Neural progenitor cell (in vitro differentiated cells): ENCODE measurements at regions not wholly inside any gene's neighbourhood (a gene's known extent, or its start where the extent isn't known, plus 50 kb on each side); places are given as distances from the start of the nearest gene placed in this dataset.

Experiments
- DNase-seq: peaks from one replicate; pipeline ENCODE4 v3.0.0-alpha.2; 2016; ENCODE audit warnings: low spot score
- H2AFZ ChIP-seq: fragments of 200-600 bp; sonication (generic); replicated peaks from 2 replicates; pipeline ENCODE4 v1.6.1; 2016; ENCODE audit warnings: antibody characterized with exemption
- H3F3A ChIP-seq: fragments of 200-600 bp; sonication (generic); 2 replicates; pipeline ENCODE4 v1.6.1; 2016; ENCODE audit warnings: antibody characterized with exemption, low read depth
- H3K27ac ChIP-seq: fragments of 200-600 bp; sonication (generic); 2 replicates; pipeline ENCODE4 v1.5.1; 2016; ENCODE audit warnings: mild to moderate bottlenecking
- H3K27me3 ChIP-seq: fragments of 200-600 bp; sonication (generic); 2 replicates; pipeline ENCODE4 v1.6.1; 2016; ENCODE audit warnings: mild to moderate bottlenecking, moderate library complexity
- H3K36me3 ChIP-seq: fragments of 200-600 bp; sonication (generic); 2 replicates; pipeline ENCODE4 v1.5.1; 2016
- H3K4me1 ChIP-seq: fragments of 200-600 bp; sonication (generic); 2 replicates; pipeline ENCODE4 v1.6.1; 2016; ENCODE audit warnings: mixed run types
- H3K4me2 ChIP-seq: fragments of 200-600 bp; sonication (generic); 2 replicates; pipeline ENCODE4 v1.6.1; 2016
- H3K4me3 ChIP-seq: fragments of 200-600 bp; sonication (generic); 2 replicates; pipeline ENCODE4 v1.5.1; 2016
- H3K79me2 ChIP-seq: fragments of 200-600 bp; sonication (generic); 2 replicates; pipeline ENCODE4 v1.6.1; 2016; ENCODE audit warnings: low read depth
- H3K9ac ChIP-seq: fragments of 200-600 bp; sonication (generic); 2 replicates; pipeline ENCODE4 v1.6.1; 2016
- H3K9me3 ChIP-seq: fragments of 200-600 bp; sonication (generic); 2 replicates; pipeline ENCODE4 v1.5.1; 2016; ENCODE audit warnings: low read depth
- H4K20me1 ChIP-seq: fragments of 200-600 bp; sonication (generic); 2 replicates; pipeline ENCODE4 v1.6.1; 2016; ENCODE audit warnings: low read depth
- H3K27ac Mint-ChIP-seq: 3 replicates; pipeline ENCODE4 v1.8.0; 2021; ENCODE audit warnings: mixed read lengths
- H3K27me3 Mint-ChIP-seq: 2 replicates; pipeline ENCODE4 v1.8.0; 2022; ENCODE audit warnings: low read depth, mild to moderate bottlenecking, inconsistent platforms, moderate library complexity, mixed read lengths; ENCODE audit not compliant: insufficient read depth
- H3K36me3 Mint-ChIP-seq: 3 replicates; pipeline ENCODE4 v1.8.0; 2021; ENCODE audit warnings: mixed read lengths
- H3K4me1 Mint-ChIP-seq: 3 replicates; pipeline ENCODE4 v1.8.0; 2021; ENCODE audit warnings: mixed read lengths
- H3K4me3 Mint-ChIP-seq: 3 replicates; pipeline ENCODE4 v1.8.0; 2021; ENCODE audit warnings: mild to moderate bottlenecking, moderate library complexity, mixed read lengths
- H3K9me3 Mint-ChIP-seq: 3 replicates; pipeline ENCODE4 v1.8.0; 2020; ENCODE audit warnings: mixed read lengths
- CTCF ChIP-seq: fragments of 200-600 bp; sonication (generic); IDR thresholded peaks from 2 replicates; pipeline ENCODE4 v1.5.1; 2017; ENCODE audit warnings: antibody characterized with exemption, mild to moderate bottlenecking
- EZH2 ChIP-seq: fragments of 200-600 bp; sonication (generic); IDR thresholded peaks from 2 replicates; pipeline ENCODE4 v1.6.1; 2017; ENCODE audit warnings: antibody characterized with exemption, mild to moderate bottlenecking, moderate library complexity
- EZH2phosphoT487 ChIP-seq: fragments of 200-600 bp; sonication (generic); IDR thresholded peaks from 2 replicates; pipeline ENCODE4 v1.6.1; 2017; ENCODE audit warnings: antibody characterized with exemption

DNA sequence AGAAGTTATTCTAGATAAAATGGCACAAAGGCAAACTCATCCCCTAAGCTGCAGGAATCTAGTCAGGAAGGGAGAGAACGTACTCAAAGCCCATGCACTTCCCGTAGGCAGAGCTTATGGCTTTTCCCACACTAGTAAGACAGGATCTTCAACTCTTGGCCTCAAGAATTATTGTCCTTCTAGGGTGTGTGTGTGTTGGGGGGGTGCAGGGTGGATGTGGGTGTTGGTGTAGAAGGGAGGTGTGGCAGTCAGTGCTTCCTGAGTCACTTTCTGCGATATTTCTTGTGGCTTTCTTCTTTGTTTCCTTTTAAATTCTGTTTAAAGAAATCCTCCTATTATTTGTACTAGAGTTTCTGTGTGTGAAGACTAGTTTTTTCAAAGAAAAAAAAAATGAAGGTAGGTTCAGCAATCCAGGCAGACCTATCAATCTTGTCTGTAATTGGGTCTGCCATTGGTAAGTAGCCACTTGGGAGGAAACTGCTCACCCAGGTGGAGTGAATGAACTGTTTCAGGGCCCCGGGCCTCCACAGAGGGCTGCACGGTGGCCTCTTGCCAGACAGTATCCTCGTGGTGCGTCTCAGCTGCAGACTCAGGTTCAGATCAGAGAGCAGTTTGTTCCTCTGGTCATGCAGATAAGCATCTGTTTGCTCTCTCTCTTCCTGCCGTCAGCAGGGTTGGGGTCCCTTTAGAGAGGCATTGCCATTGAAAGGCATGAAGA, 131.9 kb downstream of the NPR3 start:
- no peaks in the 10 kb centered on the region for H3F3A ChIP-seq
- H3K27me3 ChIP-seq: no peaks in the 10 kb centered on the region
- no peak for TF ChIP-seq CTCF
- no peak for TF ChIP-seq EZH2
- TF ChIP-seq EZH2phosphoT487: no peak
- no peak overlapping the region for H3K4me2 ChIP-seq
- H2AFZ ChIP-seq: no peak overlapping the region
- no peak overlapping the region for H3K4me3 ChIP-seq
- H3K9ac ChIP-seq: no peak overlapping the region
- H3K36me3 Mint-ChIP-seq: no peaks in the 10 kb centered on the region
- no peaks in the 10 kb centered on the region for H3K9me3 Mint-ChIP-seq
- H3K9me3 ChIP-seq: no peaks in the 10 kb centered on the region
- H3K27me3 Mint-ChIP-seq: no peaks in the 10 kb centered on the region
- H3K4me1 Mint-ChIP-seq: no peaks in the 10 kb centered on the region
- H3K4me3 Mint-ChIP-seq: no peak overlapping the region
- H3K27ac ChIP-seq: no peak overlapping the region
- H3K79me2 ChIP-seq: no peaks in the 10 kb centered on the region
- H3K27ac Mint-ChIP-seq: no peak overlapping the region
- DNase-seq: no peak
- H3K4me1 ChIP-seq: no peaks in the 10 kb centered on the region
- H4K20me1 ChIP-seq: no peaks in the 10 kb centered on the region
- H3K36me3 ChIP-seq: no peaks in the 10 kb centered on the region

DNA sequence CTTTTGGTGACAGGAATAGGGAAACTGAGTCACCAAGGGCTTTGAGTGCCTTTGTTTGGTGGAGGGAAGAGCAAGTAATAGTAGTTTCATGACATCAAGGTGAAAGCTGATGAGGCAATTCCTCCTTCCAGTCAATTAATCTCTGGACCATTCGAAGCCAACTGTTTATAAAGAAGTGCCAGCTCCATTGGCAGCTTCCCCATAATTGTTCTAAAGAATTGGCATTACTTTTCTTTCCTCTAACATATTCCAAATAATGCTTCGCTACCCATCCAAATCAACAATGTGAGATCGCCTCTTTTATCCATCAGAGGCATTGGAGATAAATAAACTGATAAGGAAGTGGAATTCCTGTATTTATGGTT, 132.4 kb downstream of the NPR3 start:
- H3K4me1 ChIP-seq: no peaks in the 10 kb centered on the region
- no peak overlapping the region for H3K4me3 Mint-ChIP-seq
- TF ChIP-seq EZH2phosphoT487 (no peak), EZH2 (no peak), CTCF (no peak)

GRCh38 chr5:32845171-32845570, 134.1 kb downstream of the NPR3 start:
- Histone ChIP-seq H3F3A (no peaks in the 10 kb centered on the region), H3K36me3 (no peaks in the 10 kb centered on the region), H3K4me1 (no peaks in the 10 kb centered on the region), H3K27ac (no peak overlapping the region), H2AFZ (no peak overlapping the region), H3K27me3 (peaks cover 6% of the 10 kb centered on the region), H3K4me3 (no peak overlapping the region), H3K79me2 (no peaks in the 10 kb centered on the region), H3K9ac (no peak overlapping the region), H4K20me1 (no peaks in the 10 kb centered on the region), H3K9me3 (no peaks in the 10 kb centered on the region), H3K4me2 (no peak overlapping the region)
- H3K27me3 Mint-ChIP-seq: no peaks in the 10 kb centered on the region
- no peak for TF ChIP-seq EZH2
- TF ChIP-seq EZH2phosphoT487: no peak
- no peak for TF ChIP-seq CTCF
- H3K36me3 Mint-ChIP-seq: no peaks in the 10 kb centered on the region
- no peaks in the 10 kb centered on the region for H3K4me1 Mint-ChIP-seq
- DNase-seq: no peak
- no peak overlapping the region for H3K4me3 Mint-ChIP-seq
- peak overlapping the region; percentile 16 for H3K27ac Mint-ChIP-seq
- peaks cover 2% of the 10 kb centered on the region for H3K9me3 Mint-ChIP-seq

More for the DNA sequence above, 132.4 kb downstream of the NPR3 start:
- H3F3A ChIP-seq: no peaks in the 10 kb centered on the region
- no peak overlapping the region for H3K4me3 ChIP-seq
- Mint-ChIP-seq H3K27me3 (no peaks in the 10 kb centered on the region), H3K4me1 (no peaks in the 10 kb centered on the region), H3K27ac (no peak overlapping the region), H3K36me3 (no peaks in the 10 kb centered on the region), H3K9me3 (no peaks in the 10 kb centered on the region)
- no peaks in the 10 kb centered on the region for H4K20me1 ChIP-seq
- H3K79me2 ChIP-seq: no peaks in the 10 kb centered on the region
- no peak overlapping the region for H2AFZ ChIP-seq
- H3K9me3 ChIP-seq: no peaks in the 10 kb centered on the region
- no peaks in the 10 kb centered on the region for H3K36me3 ChIP-seq
- no peak overlapping the region for H3K4me2 ChIP-seq
- no peak overlapping the region for H3K9ac ChIP-seq
- no peak overlapping the region for H3K27ac ChIP-seq
- DNase-seq: no peak
- H3K27me3 ChIP-seq: no peaks in the 10 kb centered on the region
